Jurkat, Clone E6-1 (cell line): ENCODE measurements at regions not wholly inside any gene's neighbourhood (a gene's known extent, or its start where the extent isn't known, plus 50 kb on each side); places are given as distances from the start of the nearest gene placed in this dataset.
"Not testable (repeated sequence)": the region's sequence is repeated elsewhere in the genome, so short reads cannot be mapped to it uniquely, and the experiment has no call there.

Experiments
- DNase-seq: peaks from one replicate; pipeline ENCODE4 v3.0.0-alpha.2; 2011; ENCODE audit warnings: low read depth, low spot score
- H3K4me3 ChIP-seq: 2 replicates; pipeline ENCODE4 v1.5.1; 2011; ENCODE audit warnings: mild to moderate bottlenecking, low read length, control low read depth, moderate library complexity

DNA sequence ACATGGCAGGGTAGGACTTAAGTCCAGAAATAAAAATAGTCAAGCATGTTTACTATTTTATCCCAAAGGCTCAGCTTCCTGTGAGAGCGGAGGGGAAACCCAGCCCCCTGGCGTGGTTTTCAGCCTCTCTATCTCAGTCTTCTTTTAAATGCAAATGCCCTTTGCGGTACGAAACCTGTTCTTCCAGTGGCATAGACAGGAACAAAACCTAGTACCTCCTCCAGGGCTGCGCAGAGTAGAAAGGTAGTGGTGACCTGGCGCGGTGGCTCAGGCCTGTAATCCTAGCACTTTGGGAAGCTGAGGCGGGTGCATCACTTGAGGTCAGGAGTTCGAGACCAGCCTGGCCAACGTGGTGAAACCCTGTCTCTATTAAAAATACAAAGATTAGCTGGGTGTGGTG lies 181.3 kb upstream of the FOXK1 start:
- H3K4me3 ChIP-seq, result no peak overlapping the region
- no peak for DNase-seq

DNA sequence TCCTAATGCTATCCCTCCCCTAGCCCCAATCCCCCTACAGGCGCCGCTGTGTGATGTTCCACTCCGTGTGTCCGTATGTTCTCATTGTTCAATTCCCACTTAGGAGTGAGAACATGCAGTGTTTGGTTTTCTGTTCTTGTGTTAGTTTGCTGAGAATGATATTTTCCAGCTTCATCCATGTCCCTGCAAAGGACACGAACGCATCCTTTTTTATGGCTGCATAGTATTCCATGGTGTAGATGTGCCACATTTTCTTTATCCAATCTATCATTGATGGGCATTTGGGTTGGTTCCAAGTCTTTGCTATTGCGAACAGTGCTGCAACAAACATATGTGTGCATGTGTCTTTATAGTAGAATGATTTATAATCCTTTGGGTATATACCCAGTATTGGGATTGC lies 174.2 kb upstream of the FOXK1 start:
- H3K4me3 ChIP-seq, DNase-seq: not testable (repeated sequence)

DNA sequence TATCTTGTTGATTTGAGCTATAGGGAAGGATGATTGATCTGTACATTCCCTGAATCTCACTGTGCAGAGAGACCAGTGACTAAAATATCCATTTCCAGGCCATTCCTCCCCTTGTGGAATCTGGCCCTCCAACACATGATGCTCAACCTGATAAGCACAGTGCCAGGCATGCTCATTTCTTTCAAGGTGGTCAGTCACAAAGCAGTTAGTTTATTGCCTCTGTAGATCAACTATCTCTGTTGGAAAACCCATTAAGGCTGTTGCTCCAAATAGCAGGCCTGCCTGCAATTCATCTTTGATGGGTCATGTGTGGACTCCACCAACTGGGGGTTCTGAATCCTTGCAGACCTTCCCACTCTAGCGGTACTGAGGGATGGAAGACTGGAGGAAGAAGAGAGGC lies 168.6 kb upstream of the FOXK1 start:
- no peak overlapping the region for H3K4me3 ChIP-seq
- DNase-seq, result no peak

DNA sequence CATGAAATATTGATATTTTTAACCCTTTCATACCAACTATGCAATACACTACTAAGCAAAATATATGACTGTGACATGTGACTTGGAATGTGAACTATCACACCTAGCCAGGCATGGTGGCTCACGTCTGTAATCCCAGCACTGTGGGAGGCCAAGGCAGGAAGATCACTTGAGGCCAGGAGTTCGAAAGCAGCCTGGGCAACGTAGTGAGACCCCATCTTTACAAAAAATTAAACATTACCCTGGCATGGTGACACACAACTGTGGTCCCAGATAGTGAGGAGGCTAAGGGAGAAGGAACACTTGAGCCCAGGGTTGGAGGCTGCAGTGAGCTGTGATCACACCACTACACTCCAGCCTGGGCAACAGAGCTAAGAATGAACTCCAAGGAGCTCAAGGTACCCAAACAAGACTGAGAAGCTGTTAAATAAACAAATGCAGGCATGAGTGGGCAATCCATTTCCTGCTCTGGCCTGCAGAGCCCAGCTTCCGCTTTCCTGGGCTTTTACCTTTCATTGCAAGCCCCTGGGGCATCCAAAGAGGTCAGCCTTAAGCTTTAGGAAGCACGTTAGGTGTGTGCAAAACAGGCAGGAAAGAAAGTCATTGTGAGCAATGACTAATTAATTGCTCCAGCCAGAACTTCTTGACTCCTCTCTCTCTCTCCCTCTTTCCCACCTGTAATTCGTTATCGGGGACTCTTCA lies 162.1 kb upstream of the FOXK1 start:
- no peak overlapping the region for H3K4me3 ChIP-seq
- DNase-seq, result no peak

DNA sequence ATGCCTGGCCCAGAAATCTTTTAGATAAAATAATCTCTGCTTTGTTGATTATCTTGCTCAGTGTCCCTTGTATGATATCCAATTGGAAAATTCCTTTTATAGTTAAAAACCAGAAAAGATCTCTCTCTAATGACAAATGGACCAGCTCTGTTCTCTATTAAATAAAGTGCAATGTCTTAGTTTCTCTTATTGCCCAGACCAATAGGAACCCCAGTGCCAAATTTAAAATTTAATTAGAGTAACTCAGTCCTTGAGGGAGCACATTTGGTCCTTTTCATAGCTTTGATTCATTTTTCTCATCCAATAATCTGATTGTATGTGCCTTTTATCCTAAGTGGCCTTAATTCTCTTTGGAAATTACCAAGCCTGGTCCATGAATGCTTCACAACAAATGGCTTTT lies 158.9 kb upstream of the FOXK1 start:
- no peak for DNase-seq
- H3K4me3 ChIP-seq, result no peak overlapping the region

DNA sequence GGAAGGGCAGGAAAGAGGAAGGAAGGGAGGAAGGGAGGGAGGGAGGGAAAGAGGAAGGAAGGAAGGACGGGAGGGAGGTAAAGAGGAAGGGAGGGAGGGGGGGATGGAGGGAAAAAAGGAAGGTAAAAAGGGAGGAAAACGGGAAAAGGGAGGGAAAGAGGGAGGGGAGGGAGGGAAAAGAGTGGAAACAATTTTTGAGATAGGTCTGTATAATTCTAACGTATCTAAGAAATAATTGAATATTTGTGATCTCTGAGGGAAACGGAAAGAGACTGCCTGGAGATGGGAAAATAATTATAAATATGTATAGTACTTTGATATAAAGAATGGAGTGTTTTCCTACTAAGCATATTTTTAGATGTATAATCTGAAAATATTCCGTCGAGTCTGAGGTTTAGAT lies 158.2 kb upstream of the FOXK1 start:
- no peak overlapping the region for H3K4me3 ChIP-seq
- DNase-seq, result no peak

DNA sequence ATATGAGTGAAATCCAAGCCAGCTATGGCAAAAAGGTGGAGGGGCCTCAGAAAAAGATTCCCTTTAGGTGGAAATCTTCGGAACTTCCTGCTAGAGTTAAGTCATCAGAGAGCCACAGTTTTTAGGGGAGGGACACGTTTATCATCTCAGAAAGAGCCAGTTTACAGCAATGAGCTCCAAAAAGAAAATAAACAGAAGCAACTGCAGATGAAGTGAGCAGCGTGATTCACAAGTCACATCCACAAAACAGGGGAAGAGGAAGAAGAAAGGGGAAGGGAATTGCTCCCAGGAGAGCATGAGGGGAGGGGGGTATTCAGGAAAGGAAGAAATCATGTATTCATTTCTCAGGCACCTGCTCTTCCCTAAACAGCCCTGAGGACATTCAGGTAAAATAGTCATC lies 156.2 kb upstream of the FOXK1 start:
- no peak for DNase-seq

DNA sequence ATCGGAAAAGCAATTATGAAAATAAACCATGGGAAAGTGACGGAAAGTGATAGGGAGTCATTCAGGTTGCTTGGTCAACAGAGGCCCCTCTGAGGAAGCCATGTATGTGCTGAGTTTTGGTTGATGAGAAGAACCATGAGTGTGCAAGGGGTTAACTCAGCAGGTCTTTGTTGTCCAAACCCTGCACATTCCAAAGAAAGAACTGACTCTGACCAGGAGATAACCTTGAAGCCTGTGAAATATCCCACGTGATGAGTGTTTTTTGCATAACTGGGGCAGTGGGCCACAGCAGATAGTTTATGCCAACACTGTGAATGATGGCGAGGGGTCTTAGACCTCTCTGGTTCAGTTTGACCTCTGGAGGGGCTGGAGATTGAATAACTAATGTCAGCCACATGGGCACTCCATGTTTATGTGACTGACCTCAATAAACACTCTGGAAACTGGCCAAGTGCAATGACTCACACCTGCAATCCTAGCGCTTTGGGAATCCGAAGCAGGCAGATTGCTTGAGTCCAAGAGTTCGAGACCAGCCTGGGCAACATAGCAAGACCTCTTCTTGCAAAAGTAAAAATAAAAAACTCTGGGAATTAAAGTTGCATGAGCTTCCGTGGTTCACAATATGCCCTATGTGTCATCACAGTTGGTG lies 154.0 kb upstream of the FOXK1 start:
- H3K4me3 ChIP-seq, result no peak overlapping the region
- DNase-seq, result no peak

More for the DNA sequence above, 156.2 kb upstream of the FOXK1 start:
- H3K4me3 ChIP-seq, result no peak overlapping the region

DNA sequence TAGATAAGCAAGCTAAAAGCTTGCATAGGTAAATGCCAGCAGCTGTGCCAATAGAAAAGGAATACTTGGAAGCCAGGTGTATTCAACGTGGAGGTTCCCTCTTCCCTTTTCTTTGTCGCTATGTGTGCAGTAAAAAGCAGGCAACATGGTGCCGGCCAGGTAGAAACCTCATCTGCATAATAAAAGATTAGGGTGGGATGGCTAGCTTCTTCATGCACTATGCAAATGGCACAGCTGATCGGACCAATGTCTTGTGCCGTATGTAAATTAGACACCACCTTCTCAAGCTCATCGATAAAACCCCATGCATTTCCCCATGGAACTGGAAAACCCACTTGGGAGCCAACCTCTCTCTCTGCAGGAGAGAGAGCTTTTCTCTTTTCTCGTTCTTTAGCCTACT lies 150.9 kb upstream of the FOXK1 start:
- no peak for DNase-seq
- H3K4me3 ChIP-seq, result no peak overlapping the region

DNA sequence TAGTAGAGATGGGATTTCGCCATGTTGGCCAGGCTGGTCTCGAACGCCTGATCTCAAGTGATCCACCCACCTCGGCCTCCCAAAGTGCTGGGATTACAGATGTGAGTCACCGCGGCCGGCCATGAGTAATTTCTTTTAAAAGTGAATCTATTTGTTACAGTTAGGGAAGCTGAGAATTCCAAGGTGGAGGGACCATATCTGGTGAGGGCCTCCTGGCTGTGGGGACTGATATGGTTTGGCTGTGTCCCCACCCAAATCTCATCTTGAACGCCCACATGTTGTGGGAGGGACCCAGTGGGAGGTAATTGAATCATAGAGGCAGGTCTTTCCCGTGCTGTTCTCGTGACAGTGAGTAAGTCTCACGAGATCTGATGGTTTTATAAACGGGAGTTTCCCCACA lies 148.8 kb upstream of the FOXK1 start:
- DNase-seq, H3K4me3 ChIP-seq: not testable (repeated sequence)

DNA sequence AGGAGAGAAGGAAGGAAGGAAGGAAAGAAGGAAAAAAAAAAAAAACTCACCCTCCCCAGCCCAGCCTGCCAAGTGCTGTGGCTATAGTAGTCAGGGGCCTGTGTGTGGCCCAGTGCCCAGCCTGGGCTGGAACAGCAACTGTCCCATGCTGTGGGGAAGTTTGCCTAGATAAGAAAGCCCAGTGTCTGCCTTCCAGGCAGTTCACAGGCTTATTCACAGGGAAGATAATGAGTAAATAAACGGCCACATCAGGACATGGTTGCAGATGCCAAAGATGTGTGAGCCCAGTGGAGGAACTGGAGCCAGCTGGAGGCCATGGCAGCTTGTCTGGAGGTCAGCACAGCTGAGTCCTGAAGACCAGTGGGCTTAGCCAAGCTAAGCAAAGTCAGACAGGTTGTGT lies 132.4 kb upstream of the FOXK1 start:
- H3K4me3 ChIP-seq, result no peak overlapping the region
- no peak for DNase-seq

DNA sequence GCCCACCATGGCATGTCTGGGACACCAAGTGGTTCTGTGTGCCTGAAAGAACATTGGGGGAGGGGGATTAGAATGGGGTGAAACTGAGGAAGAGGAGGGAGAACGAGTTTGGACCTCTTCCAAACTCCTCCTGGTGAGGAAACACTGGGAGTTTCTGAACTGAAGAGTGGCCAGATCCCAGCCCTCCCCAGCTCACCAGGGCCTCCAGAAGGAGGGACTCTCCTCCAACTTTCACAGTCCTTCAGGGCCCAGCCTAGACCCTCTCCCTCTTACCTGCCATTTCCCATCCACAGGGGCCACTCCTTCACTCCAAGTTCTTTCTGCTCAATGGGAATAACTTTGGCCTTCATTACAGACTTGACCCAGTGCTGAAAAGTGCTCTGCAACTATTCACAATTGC lies 132.0 kb upstream of the FOXK1 start:
- no peak for DNase-seq

DNA sequence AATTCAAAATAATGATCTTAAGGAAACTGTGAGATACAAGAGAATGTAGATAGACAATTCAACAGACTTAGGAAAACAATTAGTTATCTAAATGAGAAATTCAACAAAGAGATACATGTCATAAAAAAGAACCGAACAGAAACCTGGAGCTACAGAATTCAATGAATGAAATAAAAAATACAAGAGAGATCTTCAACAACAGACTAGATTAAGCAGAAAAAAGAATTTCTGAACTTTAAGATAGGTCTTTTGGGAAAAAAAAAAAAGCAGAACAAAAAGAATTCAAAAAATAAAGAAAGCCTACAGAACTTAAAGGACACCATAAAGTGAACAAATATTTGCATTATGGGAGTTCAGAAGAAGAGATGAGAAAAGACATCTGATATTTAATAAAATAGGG lies 129.1 kb upstream of the FOXK1 start:
- DNase-seq, result no peak

More for the DNA sequence above, 132.0 kb upstream of the FOXK1 start:
- H3K4me3 ChIP-seq, result no peak overlapping the region

DNA sequence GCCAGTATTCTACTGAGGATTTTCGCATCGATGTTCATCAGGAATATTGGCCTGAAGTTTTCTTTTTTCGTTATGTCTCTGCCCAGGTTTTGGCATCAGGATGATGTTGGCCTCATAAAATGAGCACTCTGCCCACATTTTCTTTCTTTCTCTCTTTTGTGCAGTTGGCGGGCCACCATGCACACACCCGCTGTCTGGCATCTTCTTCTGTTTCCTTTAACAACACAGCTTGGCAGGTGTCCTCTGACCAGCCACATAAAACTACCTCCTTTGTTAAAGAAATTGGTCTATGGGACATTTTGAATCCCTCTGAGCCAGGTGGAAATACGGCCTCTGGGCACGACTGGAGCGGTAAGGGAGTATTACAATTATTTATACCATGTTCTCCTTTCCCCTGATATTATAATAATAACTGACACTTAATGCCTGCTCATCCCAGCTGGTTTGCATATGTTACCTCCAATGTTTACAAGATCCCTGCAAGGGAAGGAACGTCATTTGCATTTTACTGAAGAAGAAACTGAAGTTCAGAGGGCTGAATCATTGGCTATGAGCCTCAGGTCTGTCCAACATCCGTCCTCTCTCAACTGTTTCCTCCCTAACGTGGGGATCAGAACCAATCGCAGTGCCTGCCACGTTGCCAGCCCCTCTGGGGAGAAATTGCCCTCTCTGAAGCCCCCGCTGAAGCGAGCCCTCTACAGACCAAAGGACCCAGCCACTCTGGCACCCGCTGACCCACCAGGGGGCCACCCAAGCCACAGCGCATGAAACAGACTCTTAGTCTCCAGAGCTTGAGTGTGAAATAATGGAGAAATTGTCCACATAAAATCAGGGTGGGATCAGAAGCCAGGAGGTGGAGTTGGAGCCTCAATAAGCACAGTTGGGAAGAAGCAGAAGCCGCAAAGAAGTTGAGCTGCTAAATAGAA lies 125.0 kb upstream of the FOXK1 start:
- DNase-seq, result no peak
- H3K4me3 ChIP-seq, result no peak overlapping the region

More for the DNA sequence above, 129.1 kb upstream of the FOXK1 start:
- no peak overlapping the region for H3K4me3 ChIP-seq

DNA sequence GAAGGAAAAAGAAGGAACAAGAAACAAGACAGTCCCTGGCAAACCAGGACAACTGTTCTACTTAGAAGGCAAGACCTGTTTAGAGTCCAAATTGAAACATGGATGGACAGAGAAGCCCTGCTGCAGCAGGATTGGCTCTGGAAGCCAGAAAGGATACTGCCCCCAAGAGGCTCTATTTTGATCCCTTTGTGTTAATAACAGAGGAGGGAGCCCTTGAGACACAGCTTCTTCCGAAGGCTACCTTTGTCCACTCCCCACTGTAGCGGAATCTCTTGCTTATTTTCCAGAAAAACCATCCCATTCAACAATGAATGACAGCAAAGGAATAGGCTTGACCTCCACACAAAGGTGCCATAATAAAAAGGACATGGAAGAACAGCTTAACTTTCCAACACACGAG lies 120.3 kb upstream of the FOXK1 start:
- no peak for DNase-seq
- H3K4me3 ChIP-seq, result no peak overlapping the region

DNA sequence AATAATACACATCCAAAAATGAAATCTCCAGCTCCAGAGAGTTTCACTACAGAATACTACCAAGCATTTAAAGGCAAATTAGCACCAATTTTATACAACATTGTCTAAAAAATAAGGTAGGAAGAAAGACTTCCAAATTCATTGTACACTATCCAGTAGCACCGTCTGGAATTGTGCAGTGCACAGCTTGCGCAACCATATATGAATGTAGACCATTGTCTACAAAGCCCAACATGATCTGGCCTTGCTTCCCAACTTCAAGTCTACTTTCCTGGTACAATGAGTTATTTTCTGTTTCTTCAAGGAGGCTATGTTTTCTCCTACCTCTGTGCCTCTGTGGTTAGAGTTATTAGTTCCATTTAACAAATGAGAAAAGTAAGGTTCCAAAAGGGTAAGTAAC lies 115.4 kb upstream of the FOXK1 start:
- H3K4me3 ChIP-seq, result no peak overlapping the region
- no peak for DNase-seq

DNA sequence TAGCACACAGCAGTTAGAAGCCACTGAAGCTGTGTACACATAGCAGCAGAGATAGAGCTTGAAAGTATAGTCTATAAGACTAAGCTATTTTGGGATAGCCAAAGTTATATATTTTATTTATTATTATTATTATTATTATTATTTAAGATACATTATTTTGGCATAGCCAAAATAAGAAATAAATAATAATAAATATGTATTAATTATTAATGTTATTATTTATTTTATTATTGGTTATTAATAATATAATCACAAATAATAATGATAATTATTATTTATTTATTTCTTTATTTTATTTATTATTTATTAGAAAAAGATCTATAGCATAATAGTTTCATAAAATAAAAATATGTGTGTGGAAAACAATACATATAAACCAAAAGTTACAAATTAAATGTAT lies 107.2 kb upstream of the FOXK1 start:
- H3K4me3 ChIP-seq, result no peak overlapping the region
- DNase-seq, result no peak

DNA sequence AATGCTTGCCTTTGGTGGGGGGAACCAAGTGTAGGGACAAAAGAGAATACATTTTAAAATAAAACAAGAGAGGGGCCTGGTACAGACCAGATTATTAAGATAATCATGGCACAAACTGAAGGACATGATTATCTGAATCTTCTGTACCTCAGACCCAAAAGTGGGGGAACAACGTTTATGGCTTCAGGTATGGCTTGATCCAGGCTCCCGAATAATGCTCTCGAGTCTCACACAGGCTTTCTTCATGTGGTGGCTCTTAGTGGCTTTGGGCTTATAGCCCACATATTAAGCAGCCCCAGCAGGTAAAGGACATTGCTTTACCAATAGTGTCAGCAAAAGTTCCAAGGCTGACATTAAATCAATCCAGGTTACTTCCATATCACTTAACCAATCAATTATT lies 106.8 kb upstream of the FOXK1 start:
- DNase-seq, result no peak
- H3K4me3 ChIP-seq, result no peak overlapping the region

DNA sequence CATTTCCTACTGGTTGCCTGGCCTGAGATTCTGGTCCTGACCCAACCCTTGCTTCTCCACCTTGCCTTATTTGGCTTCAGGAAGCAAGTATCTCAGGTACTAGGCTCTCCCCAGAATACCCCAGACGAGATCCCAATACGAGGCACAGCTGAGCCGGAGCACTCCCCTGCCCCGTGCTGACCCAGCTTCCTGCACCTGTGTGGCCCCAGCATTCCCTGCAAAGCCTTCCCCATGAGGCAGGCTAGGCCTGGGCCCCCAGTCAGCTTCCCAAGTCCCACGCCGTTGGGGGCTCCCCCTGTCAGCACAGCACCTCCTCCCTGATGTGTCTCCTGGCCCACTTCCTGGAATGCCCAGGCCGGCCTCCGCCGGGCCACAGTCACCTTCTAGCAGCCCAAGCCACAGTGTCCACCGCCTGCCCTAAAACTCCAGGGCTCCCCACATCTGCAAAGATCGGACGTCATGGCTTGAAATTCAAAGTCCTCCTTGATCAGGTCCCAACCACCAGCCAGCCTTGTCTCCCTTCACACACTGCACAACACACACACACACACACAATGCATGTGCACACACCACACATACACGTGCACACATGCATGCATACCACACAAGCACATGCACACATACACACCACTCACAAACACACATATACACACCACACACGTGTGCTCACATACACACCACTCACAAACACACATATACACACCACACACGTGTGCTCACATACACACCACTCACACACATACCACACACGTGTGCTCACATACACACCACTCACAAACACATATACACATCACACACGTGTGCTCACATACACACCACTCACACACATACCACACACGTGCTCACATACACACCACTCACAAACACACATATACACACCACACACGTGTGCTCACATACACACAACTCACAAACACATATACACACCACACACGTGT lies 78.9 kb upstream of the FOXK1 start:
- DNase-seq, result no peak
- H3K4me3 ChIP-seq, result no peak overlapping the region
